ENCODE measurements at regions not wholly inside any gene's neighbourhood (a gene's known extent, or its start where the extent isn't known, plus 50 kb on each side); places are given as distances from the start of the nearest gene placed in this dataset.
"Not testable (repeated sequence)": the region's sequence is repeated elsewhere in the genome, so short reads cannot be mapped to it uniquely, and the experiment has no call there.

GRCh38 chr4:33940281-33940680 lies 2304.0 kb downstream of the ARAP2 start:
- Histone ChIP-seq H3K79me2 (ENCODE audit: insufficient read depth, low read depth, low read length) (no peaks in the 10 kb centered on the region), H3K9me2 (ENCODE audit: insufficient read depth, low read length) (no peaks in the 10 kb centered on the region), H3K36me3 (ENCODE audit: insufficient read depth, low read length) (no peaks in the 10 kb centered on the region), H3K27ac (ENCODE audit: low read depth, low read length, poor library complexity, severe bottlenecking) (no peak overlapping the region), H3K4me3 (ENCODE audit: low read depth, low read length, poor library complexity, severe bottlenecking) (no peak overlapping the region), H3K9me3 (ENCODE audit: low read length) (no peaks in the 10 kb centered on the region), H3K4me1 (ENCODE audit: insufficient read depth, low read length, poor library complexity, severe bottlenecking) (no peaks in the 10 kb centered on the region), H4K20me1 (ENCODE audit: insufficient read depth, low read length) (no peaks in the 10 kb centered on the region), H2AFZ (ENCODE audit: low read length) (no peak overlapping the region), H3K4me2 (ENCODE audit: low read length) (no peak overlapping the region)
- no peak for DNase-seq (ENCODE audit: low spot score)
- intact Hi-C loops (cut with micrococcal nuclease; ENCODE audit: unreplicated experiment) = no loop called here
- ChIA-PET POLR2A (no interaction called here), CTCF (ENCODE audit: unreplicated experiment) (no interaction called here)
- no TSS peak for BruUV-seq (replicated peaks)
- TF ChIP-seq, protein P1, sequence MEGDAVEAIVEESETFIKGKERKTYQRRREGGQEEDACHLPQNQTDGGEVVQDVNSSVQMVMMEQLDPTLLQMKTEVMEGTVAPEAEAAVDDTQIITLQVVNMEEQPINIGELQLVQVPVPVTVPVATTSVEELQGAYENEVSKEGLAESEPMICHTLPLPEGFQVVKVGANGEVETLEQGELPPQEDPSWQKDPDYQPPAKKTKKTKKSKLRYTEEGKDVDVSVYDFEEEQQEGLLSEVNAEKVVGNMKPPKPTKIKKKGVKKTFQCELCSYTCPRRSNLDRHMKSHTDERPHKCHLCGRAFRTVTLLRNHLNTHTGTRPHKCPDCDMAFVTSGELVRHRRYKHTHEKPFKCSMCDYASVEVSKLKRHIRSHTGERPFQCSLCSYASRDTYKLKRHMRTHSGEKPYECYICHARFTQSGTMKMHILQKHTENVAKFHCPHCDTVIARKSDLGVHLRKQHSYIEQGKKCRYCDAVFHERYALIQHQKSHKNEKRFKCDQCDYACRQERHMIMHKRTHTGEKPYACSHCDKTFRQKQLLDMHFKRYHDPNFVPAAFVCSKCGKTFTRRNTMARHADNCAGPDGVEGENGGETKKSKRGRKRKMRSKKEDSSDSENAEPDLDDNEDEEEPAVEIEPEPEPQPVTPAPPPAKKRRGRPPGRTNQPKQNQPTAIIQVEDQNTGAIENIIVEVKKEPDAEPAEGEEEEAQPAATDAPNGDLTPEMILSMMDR (conservative IDR thresholded peaks at IDR 0.05; ENCODE audit: low read length) = no peak

DNA sequence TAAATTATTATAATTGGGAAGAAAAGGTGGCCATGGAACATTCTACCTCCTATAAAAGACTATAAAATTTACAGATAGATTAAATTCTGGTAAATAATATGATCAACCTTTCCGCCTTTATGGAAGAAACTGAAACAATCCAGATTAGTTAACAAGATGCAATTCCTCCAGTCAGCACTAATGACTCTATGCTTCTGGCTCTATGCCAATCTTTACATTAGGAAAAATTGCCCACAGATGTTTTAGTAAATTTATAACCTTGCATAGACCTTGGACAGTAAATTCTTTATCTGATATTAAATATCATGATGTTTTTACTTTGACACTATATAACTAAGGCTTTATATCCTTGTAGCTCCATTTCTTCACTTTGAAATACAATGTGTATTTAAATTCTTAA lies 2302.5 kb downstream of the ARAP2 start:
- Histone ChIP-seq H2AFZ (ENCODE audit: low read length) (no peak overlapping the region), H3K4me1 (ENCODE audit: insufficient read depth, low read length, poor library complexity, severe bottlenecking) (no peaks in the 10 kb centered on the region), H4K20me1 (ENCODE audit: insufficient read depth, low read length) (no peaks in the 10 kb centered on the region), H3K9me3 (ENCODE audit: low read length) (no peaks in the 10 kb centered on the region), H3K36me3 (ENCODE audit: insufficient read depth, low read length) (no peaks in the 10 kb centered on the region), H3K27ac (ENCODE audit: low read depth, low read length, poor library complexity, severe bottlenecking) (no peak overlapping the region), H3K4me2 (ENCODE audit: low read length) (no peak overlapping the region), H3K4me3 (ENCODE audit: low read depth, low read length, poor library complexity, severe bottlenecking) (no peak overlapping the region), H3K9me2 (ENCODE audit: insufficient read depth, low read length) (no peaks in the 10 kb centered on the region), H3K79me2 (ENCODE audit: insufficient read depth, low read depth, low read length) (no peaks in the 10 kb centered on the region)
- DNase-seq (ENCODE audit: low spot score) = no peak
- ChIA-PET CTCF (ENCODE audit: unreplicated experiment) (no interaction called here), POLR2A (no interaction called here)
- TF ChIP-seq EZH2phosphoT487 (IDR thresholded peaks at IDR 0.05; ENCODE audit: borderline replicate concordance, low read depth, low read length) = no peak
- TF ChIP-seq, protein P1 (conservative IDR thresholded peaks at IDR 0.05; ENCODE audit: low read length) = no peak
- intact Hi-C loops (cut with micrococcal nuclease; ENCODE audit: unreplicated experiment) = no loop called here
- BruUV-seq (replicated peaks) = no TSS peak

- Histone ChIP-seq H3K27ac (ENCODE audit: low read depth, low read length, poor library complexity, severe bottlenecking) (no peak overlapping the region), H3K79me2 (ENCODE audit: insufficient read depth, low read depth, low read length) (no peaks in the 10 kb centered on the region), H3K4me2 (ENCODE audit: low read length) (no peak overlapping the region), H3K9me2 (ENCODE audit: insufficient read depth, low read length) (no peaks in the 10 kb centered on the region), H3K9me3 (ENCODE audit: low read length) (no peaks in the 10 kb centered on the region), H3K4me3 (ENCODE audit: low read depth, low read length, poor library complexity, severe bottlenecking) (no peak overlapping the region), H3K4me1 (ENCODE audit: insufficient read depth, low read length, poor library complexity, severe bottlenecking) (no peaks in the 10 kb centered on the region), H4K20me1 (ENCODE audit: insufficient read depth, low read length) (no peaks in the 10 kb centered on the region), H2AFZ (ENCODE audit: low read length) (no peak overlapping the region), H3K36me3 (ENCODE audit: insufficient read depth, low read length) (no peaks in the 10 kb centered on the region)
- no peak for DNase-seq (ENCODE audit: low spot score)
- ChIA-PET POLR2A (interaction anchor here (0.8 kb wide), 1 partner anchor 14 kb away, joined by 3 read pairs; no protein-coding TSS in a partner anchor), CTCF (ENCODE audit: unreplicated experiment) (no interaction called here)
- intact Hi-C loops (cut with micrococcal nuclease; ENCODE audit: unreplicated experiment) = no loop called here
- BruUV-seq (replicated peaks) = no TSS peak
- TF ChIP-seq, protein P1 (conservative IDR thresholded peaks at IDR 0.05; ENCODE audit: low read length) = no peak
- no peak for TF ChIP-seq EZH2phosphoT487 (IDR thresholded peaks at IDR 0.05; ENCODE audit: borderline replicate concordance, low read depth, low read length)
Observed at GRCh38 chr4:33948921-33949320, 2295.4 kb downstream of the ARAP2 start.

DNA sequence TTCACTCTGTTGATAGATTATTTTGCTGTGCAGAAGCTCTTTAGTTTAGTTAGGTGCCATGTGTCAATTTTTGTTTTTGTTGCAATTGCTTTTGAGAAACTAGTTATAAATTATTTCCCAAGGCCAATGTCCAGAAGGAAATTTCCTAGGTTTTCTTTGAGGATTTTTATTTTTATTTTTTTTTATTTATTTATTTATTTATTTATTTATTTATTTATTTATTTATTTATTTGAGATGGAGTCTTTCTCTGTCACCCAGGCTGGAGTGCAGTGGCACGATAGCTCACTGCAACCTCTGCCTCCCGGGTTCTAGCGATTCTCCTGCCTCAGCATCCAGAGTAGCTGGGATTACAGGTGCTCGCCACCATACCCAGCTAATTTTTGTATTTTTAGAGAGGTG lies 2290.5 kb downstream of the ARAP2 start:
- POLR2A ChIA-PET; BruUV-seq (replicated peaks); H2AFZ ChIP-seq (ENCODE audit: low read length); CTCF ChIA-PET (ENCODE audit: unreplicated experiment); H3K9me3 ChIP-seq (ENCODE audit: low read length); H3K4me3 ChIP-seq (ENCODE audit: low read depth, low read length, poor library complexity, severe bottlenecking); H3K79me2 ChIP-seq (ENCODE audit: insufficient read depth, low read depth, low read length); H4K20me1 ChIP-seq (ENCODE audit: insufficient read depth, low read length); H3K27ac ChIP-seq (ENCODE audit: low read depth, low read length, poor library complexity, severe bottlenecking); H3K4me2 ChIP-seq (ENCODE audit: low read length); H3K4me1 ChIP-seq (ENCODE audit: insufficient read depth, low read length, poor library complexity, severe bottlenecking); DNase-seq (ENCODE audit: low spot score); H3K9me2 ChIP-seq (ENCODE audit: insufficient read depth, low read length); H3K36me3 ChIP-seq (ENCODE audit: insufficient read depth, low read length); intact Hi-C loops (cut with micrococcal nuclease; ENCODE audit: unreplicated experiment): not testable (repeated sequence)
